IMR-90 (cell line): ENCODE measurements at regions not wholly inside any gene's neighbourhood (a gene's known extent, or its start where the extent isn't known, plus 50 kb on each side); places are given as distances from the start of the nearest gene placed in this dataset.

Experiments
- CEBPB ChIP-seq: IDR thresholded peaks from 2 replicates; pipeline ENCODE4 v1.6.1; 2012; ENCODE audit warnings: low read depth, low read length, improper control_type of control experiment
- CHD1 ChIP-seq: IDR thresholded peaks from 2 replicates; pipeline ENCODE4 v1.6.1; 2012; ENCODE audit warnings: low read depth, low read length, improper control_type of control experiment
- CTCF ChIP-seq: conservative IDR thresholded peaks from 2 replicates; pipeline ENCODE4 v1.5.1; 2012; ENCODE audit warnings: mild to moderate bottlenecking, low read depth, low read length, improper control_type of control experiment
- FOS ChIP-seq: fragments of 150-350 bp; IDR thresholded peaks from 2 replicates; pipeline ENCODE4 v1.6.1; 2016; ENCODE audit warnings: low read depth, low read length
- MXI1 ChIP-seq: IDR thresholded peaks from 2 replicates; pipeline ENCODE4 v1.6.1; 2012; ENCODE audit warnings: low read depth, mild to moderate bottlenecking, low read length, moderate library complexity, borderline replicate concordance
- NFE2L2 ChIP-seq: fragments of 150-350 bp; IDR thresholded peaks from 2 replicates; pipeline ENCODE4 v1.6.1; 2016; ENCODE audit warnings: low read depth, mild to moderate bottlenecking, low read length
- POLR2A ChIP-seq: IDR thresholded peaks from 2 replicates; pipeline ENCODE4 v1.6.1; 2012; ENCODE audit warnings: mild to moderate bottlenecking, low read depth, low read length
- RAD21 ChIP-seq: IDR thresholded peaks from 2 replicates; pipeline ENCODE4 v1.6.1; 2012; ENCODE audit warnings: low read length, improper control_type of control experiment
- RCOR1 ChIP-seq: IDR thresholded peaks from 2 replicates; pipeline ENCODE4 v1.6.1; 2012; ENCODE audit warnings: mild to moderate bottlenecking, low read length, improper control_type of control experiment; ENCODE audit not compliant: insufficient replicate concordance
- RFX5 ChIP-seq: IDR thresholded peaks from 2 replicates; pipeline ENCODE4 v1.8.0; 2012; ENCODE audit warnings: low read depth, mild to moderate bottlenecking, low read length, moderate library complexity
- SMC3 ChIP-seq: fragments of 150-350 bp; IDR thresholded peaks from 2 replicates; pipeline ENCODE4 v1.6.1; 2016; ENCODE audit warnings: low read depth, mild to moderate bottlenecking, antibody characterized with exemption, low read length, moderate library complexity
- TF ChIP-seq, protein P1 (sequence below): fragments of 150-350 bp; IDR thresholded peaks from 2 replicates; pipeline ENCODE4 v1.6.1; 2017; ENCODE audit warnings: mild to moderate bottlenecking, antibody characterized with exemption, low read length, low read depth

DNA sequence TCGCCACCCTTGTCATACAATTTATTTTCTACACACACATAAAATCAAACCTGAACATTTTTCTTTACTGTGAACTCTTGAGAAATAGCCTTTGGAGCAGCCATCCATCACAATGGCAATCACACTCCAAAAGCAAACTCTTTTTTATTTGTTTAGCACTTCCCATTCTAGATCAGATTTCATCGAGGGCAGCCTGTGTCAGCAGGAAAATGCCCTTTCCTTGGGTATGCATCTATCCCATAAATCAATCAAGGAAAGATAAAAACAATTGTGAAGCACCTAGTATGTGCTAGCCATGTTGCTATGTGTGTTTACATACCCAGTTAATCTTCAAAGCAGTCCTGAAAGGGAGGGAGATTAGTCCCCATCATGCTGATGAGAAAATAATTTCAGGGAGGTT lies 484.1 kb upstream of the USP24 start:
- TF ChIP-seq CTCF (no peak), MXI1 (no peak), POLR2A (no peak), SMC3 (no peak), RAD21 (no peak), CHD1 (no peak), RCOR1 (no peak), RFX5 (no peak), NFE2L2 (no peak), FOS (no peak), CEBPB (no peak)
- TF ChIP-seq, protein P1, sequence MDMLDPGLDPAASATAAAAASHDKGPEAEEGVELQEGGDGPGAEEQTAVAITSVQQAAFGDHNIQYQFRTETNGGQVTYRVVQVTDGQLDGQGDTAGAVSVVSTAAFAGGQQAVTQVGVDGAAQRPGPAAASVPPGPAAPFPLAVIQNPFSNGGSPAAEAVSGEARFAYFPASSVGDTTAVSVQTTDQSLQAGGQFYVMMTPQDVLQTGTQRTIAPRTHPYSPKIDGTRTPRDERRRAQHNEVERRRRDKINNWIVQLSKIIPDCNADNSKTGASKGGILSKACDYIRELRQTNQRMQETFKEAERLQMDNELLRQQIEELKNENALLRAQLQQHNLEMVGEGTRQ = no peak
